Common myeloid progenitor, CD34-positive (primary cell): ENCODE measurements at regions not wholly inside any gene's neighbourhood (a gene's known extent, or its start where the extent isn't known, plus 50 kb on each side); places are given as distances from the start of the nearest gene placed in this dataset.

Experiments used
- CTCF ChIA-PET: fragments of 350-600 bp; sonication (Branson Sonifier 250); formaldehyde crosslinking; loops from one replicate; lab custom pipeline; 2021; ENCODE audit warnings: antibody characterized with exemption; lab: Charles Lee
- POLR2A ChIA-PET: fragments of 350-600 bp; sonication (Branson Sonifier 250); formaldehyde crosslinking; loops from one replicate; lab custom pipeline; 2021; ENCODE audit warnings: antibody characterized with exemption; lab: Charles Lee
- DNase-seq, 3 donors: peaks; one replicate each; pipeline versions ENCODE4 v3.0.0 to v3.0.0-alpha.2; 2013
- H3K27ac ChIP-seq, 2 experiments: 1 replicate in 1 of 2; 2 replicates in 1 of 2; pipeline ENCODE4 v1.7.0; 2013; ENCODE audit warnings: inconsistent platforms in 2 of 2, low read length in 2 of 2, mild to moderate bottlenecking in 2 of 2, low read depth in 1 of 2, moderate library complexity in 1 of 2; ENCODE audit not compliant: severe bottlenecking in 2 of 2, insufficient read depth in 1 of 2, poor library complexity in 1 of 2
- H3K27me3 ChIP-seq, 5 experiments: replicated peaks in 2 of 5; 1 replicate in 3 of 5; 2 replicates in 2 of 5; pipeline versions ENCODE4 v1.6.1 to v1.7.0; 2013; ENCODE audit warnings: low read length in 4 of 5, mild to moderate bottlenecking in 2 of 5, moderate library complexity in 2 of 5, inconsistent platforms in 1 of 5; ENCODE audit not compliant: insufficient read depth in 5 of 5, control insufficient read depth in 4 of 5
- H3K36me3 ChIP-seq, 4 experiments: 1 replicate in 2 of 4; 2 replicates in 2 of 4; pipeline versions ENCODE4 v1.6.1 to v1.7.0; 2013; ENCODE audit warnings: low read length in 3 of 4, control low read depth in 1 of 4, mild to moderate bottlenecking in 1 of 4; ENCODE audit not compliant: control insufficient read depth in 4 of 4, insufficient read depth in 4 of 4
- H3K4me1 ChIP-seq, 4 experiments: 1 replicate in 3 of 4; 2 replicates in 1 of 4; pipeline versions ENCODE4 v1.6.1 to v1.7.1; 2013; ENCODE audit warnings: low read length in 3 of 4, mild to moderate bottlenecking in 3 of 4, control low read depth in 1 of 4, inconsistent platforms in 1 of 4, moderate library complexity in 1 of 4; ENCODE audit not compliant: control insufficient read depth in 4 of 4, insufficient read depth in 4 of 4; ENCODE audit errors: control extremely low read depth in 1 of 4
- H3K4me3 ChIP-seq, 7 experiments: 1 replicate in 4 of 7; 2 replicates in 3 of 7; pipeline versions ENCODE4 v1.5.1 to v1.7.0; 2013; ENCODE audit warnings: mild to moderate bottlenecking in 7 of 7, low read length in 6 of 7, moderate library complexity in 6 of 7, inconsistent platforms in 2 of 7, low read depth in 2 of 7, control low read depth in 1 of 7; ENCODE audit not compliant: insufficient read depth in 4 of 7, control insufficient read depth in 1 of 7; ENCODE audit errors: extremely low read depth in 1 of 7
- H3K9me3 ChIP-seq, 5 experiments: 1 replicate in 4 of 5; 2 replicates in 1 of 5; pipeline versions ENCODE4 v1.6.1 to v1.7.1; 2013; ENCODE audit warnings: low read length in 4 of 5, mild to moderate bottlenecking in 2 of 5, inconsistent platforms in 1 of 5, low read depth in 1 of 5, moderate library complexity in 1 of 5; ENCODE audit not compliant: control insufficient read depth in 4 of 5, insufficient read depth in 2 of 5; ENCODE audit errors: control extremely low read depth in 1 of 5
- WGBS: methylation state at CpG from one replicate; pipeline ENCODE4 v1.1.5; 2013; ENCODE audit not compliant: insufficient coverage; 5-methylcytosine and 5-hydroxymethylcytosine counted together

GRCh38 chr13:74533226-74533625, 399.0 kb upstream of the KLF12 start:
- Histone ChIP-seq H3K9me3 (peaks cover 0 to 4% (median 0%) of the 10 kb centered on the region in 5 experiments), H3K27ac (no peak overlapping the region), H3K27me3 (no peaks in the 10 kb centered on the region), H3K4me3 (no peak overlapping the region), H3K36me3 (no peaks in the 10 kb centered on the region), H3K4me1 (no peaks in the 10 kb centered on the region)
- CTCF ChIA-PET = no interaction called here
- no peak for DNase-seq
- POLR2A ChIA-PET = no interaction called here
- WGBS = 80% methylated on average over 1 of the region's 2 CpGs

DNA sequence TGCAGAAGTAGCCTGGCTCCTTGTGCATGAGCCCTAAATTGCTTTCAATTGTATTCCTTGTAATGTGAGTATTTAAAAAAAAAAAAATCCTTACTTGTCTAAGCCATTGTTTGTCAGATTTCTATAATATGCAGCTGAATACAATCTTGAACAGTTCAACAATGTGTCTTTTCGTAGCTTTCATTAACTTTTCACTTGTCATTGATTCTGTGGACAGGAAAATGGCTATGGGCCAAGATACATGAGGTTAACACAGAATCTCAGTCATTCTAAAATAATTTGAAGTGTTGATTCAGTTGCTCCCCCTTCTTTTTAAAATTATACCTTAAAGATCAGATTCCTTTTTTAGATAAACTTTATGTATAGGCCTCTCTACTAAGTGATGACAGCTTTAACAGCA, 395.8 kb upstream of the KLF12 start:
- no peak overlapping the region for H3K4me3 ChIP-seq
- no peaks in the 10 kb centered on the region for H3K27me3 ChIP-seq
- POLR2A ChIA-PET = no interaction called here
- WGBS = 100% methylated on average over 1 of the region's 1 CpG
- no peak overlapping the region for H3K27ac ChIP-seq
- CTCF ChIA-PET = interaction anchor here (0.6 kb wide), 1 partner anchor 643 kb away, joined by 3 read pairs; no protein-coding TSS in a partner anchor
- no peak for DNase-seq
- peaks cover 0 to 4% (median 0%) of the 10 kb centered on the region in 5 experiments for H3K9me3 ChIP-seq
- H3K36me3 ChIP-seq = no peaks in the 10 kb centered on the region
- no peaks in the 10 kb centered on the region for H3K4me1 ChIP-seq

GRCh38 chr13:74528734-74529513, 394.7 kb upstream of the KLF12 start:
- Histone ChIP-seq H3K27me3 (no peaks in the 10 kb centered on the region), H3K4me1 (no peaks in the 10 kb centered on the region), H3K4me3 (no peak overlapping the region), H3K27ac (no peak overlapping the region), H3K36me3 (no peaks in the 10 kb centered on the region), H3K9me3 (peaks cover 0 to 4% (median 0%) of the 10 kb centered on the region in 5 experiments)
- ChIA-PET CTCF (interaction anchor here (0.6 kb wide), 1 partner anchor 1530 kb away, joined by 3 read pairs; no protein-coding TSS in a partner anchor), POLR2A (no interaction called here)
- 94% methylated on average over 2 of the region's 4 CpGs for WGBS
- no peak for DNase-seq

GRCh38 chr13:74523057-74523456, 388.9 kb upstream of the KLF12 start:
- no peak overlapping the region for H3K27ac ChIP-seq
- H3K4me3 ChIP-seq = no peak overlapping the region
- no peaks in the 10 kb centered on the region for H3K4me1 ChIP-seq
- no peaks in the 10 kb centered on the region for H3K9me3 ChIP-seq
- DNase-seq = no peak
- H3K36me3 ChIP-seq = no peaks in the 10 kb centered on the region
- ChIA-PET POLR2A (no interaction called here), CTCF (no interaction called here)
- 100% methylated on average over 1 of the region's 2 CpGs for WGBS
- H3K27me3 ChIP-seq = no peaks in the 10 kb centered on the region

GRCh38 chr13:74511523-74511922, 377.3 kb upstream of the KLF12 start:
- Histone ChIP-seq H3K4me1 (no peaks in the 10 kb centered on the region), H3K27ac (no peak overlapping the region), H3K4me3 (no peak overlapping the region), H3K9me3 (no peaks in the 10 kb centered on the region), H3K27me3 (no peaks in the 10 kb centered on the region), H3K36me3 (no peaks in the 10 kb centered on the region)
- 100% methylated on average over 1 of the region's 3 CpGs for WGBS
- no peak for DNase-seq
- ChIA-PET POLR2A (no interaction called here), CTCF (no interaction called here)

DNA sequence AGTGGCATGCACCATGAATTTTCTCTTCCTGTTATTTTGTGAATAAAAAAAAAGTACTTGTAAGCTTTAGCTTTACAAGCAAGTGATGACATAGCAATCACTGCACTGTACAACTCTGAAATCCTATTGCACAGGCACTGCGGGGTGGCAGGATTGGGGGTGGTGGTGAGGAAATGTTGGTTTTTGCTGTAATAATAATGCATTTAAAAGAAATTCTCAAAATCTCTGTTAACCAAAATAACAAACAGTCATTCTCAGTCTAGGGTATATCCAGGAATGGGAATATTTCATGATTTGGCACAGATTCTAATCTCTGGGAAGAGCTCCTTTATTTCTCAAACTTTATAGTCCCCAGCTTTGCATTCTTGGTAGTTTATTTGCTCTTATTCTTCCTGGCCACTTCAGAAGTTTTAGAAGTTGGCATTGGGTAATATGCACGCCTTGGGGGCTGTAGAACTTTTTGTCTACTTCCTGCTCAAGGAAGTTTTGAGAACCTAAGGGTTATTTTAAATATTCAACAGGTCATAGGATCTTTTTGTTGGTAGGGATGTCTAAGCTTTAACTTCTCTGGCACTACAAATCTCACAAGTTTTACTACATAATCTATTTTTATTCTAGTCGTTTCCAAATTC, 353.0 kb upstream of the KLF12 start:
- Histone ChIP-seq H3K36me3 (no peaks in the 10 kb centered on the region), H3K27me3 (no peaks in the 10 kb centered on the region), H3K27ac (no peak overlapping the region), H3K4me1 (no peaks in the 10 kb centered on the region), H3K4me3 (no peak overlapping the region), H3K9me3 (peaks cover 0 to 2% (median 0%) of the 10 kb centered on the region in 5 experiments)
- no peak for DNase-seq
- WGBS = no CpG with 5 or more reads among the region's 3 CpGs
- POLR2A ChIA-PET = no interaction called here
- CTCF ChIA-PET = no interaction called here

- no peaks in the 10 kb centered on the region for H3K27me3 ChIP-seq
- no peaks in the 10 kb centered on the region for H3K4me1 ChIP-seq
- CTCF ChIA-PET = no interaction called here
- no peaks in the 10 kb centered on the region for H3K36me3 ChIP-seq
- no peaks in the 10 kb centered on the region for H3K9me3 ChIP-seq
- no peak overlapping the region for H3K4me3 ChIP-seq
- H3K27ac ChIP-seq = no peak overlapping the region
- POLR2A ChIA-PET = no interaction called here
- no CpG with 5 or more reads among the region's 1 CpG for WGBS
- no peak for DNase-seq
These were observed 351.6 kb upstream of the KLF12 start for GRCh38 chr13:74485757-74486156.
